Inferior parietal cortex (tissue), 1 donor: ENCODE measurements at regions not wholly inside any gene's neighbourhood (a gene's known extent, or its start where the extent isn't known, plus 50 kb on each side); places are given as distances from the start of the nearest gene placed in this dataset.
"Not testable (repeated sequence)": the region's sequence is repeated elsewhere in the genome, so short reads cannot be mapped to it uniquely, and the experiment has no call there.

Source experiments
- DNase-seq: peaks from one replicate; pipeline ENCODE4 v3.0.0-alpha.2; 2016; ENCODE audit errors: extremely low spot score

DNA sequence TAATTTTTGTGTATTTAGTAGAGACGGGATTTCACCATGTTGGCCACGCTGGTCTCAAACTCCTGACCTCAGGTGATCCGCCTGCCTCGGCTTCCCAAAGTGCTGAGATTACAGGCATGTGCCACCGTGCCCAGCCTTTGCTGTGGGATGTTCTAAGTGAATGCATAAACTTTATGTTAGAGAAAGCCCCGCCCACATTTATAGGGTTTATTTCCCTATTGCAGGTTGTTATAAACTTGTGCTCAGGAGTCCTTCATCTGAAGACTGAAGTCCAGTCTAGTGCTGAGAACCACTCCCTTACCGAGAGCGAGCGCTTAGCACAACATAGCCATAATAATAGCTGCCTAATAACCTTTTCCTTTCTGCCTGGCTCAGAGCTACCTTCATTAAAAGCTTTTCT is 75.4 kb upstream of the ZNF217 start:
- no peak for DNase-seq

- no peak for DNase-seq
Measured at GRCh38 chr20:53666144-53666543, 72.5 kb upstream of the ZNF217 start.

GRCh38 chr20:53664121-53664520 is 70.5 kb upstream of the ZNF217 start:
- no peak for DNase-seq

- not testable (repeated sequence) for DNase-seq
Measured at GRCh38 chr20:53663521-53663920, 69.9 kb upstream of the ZNF217 start.

- DNase-seq, result no peak
Measured at GRCh38 chr20:53662595-53662994, 69.0 kb upstream of the ZNF217 start.

DNA sequence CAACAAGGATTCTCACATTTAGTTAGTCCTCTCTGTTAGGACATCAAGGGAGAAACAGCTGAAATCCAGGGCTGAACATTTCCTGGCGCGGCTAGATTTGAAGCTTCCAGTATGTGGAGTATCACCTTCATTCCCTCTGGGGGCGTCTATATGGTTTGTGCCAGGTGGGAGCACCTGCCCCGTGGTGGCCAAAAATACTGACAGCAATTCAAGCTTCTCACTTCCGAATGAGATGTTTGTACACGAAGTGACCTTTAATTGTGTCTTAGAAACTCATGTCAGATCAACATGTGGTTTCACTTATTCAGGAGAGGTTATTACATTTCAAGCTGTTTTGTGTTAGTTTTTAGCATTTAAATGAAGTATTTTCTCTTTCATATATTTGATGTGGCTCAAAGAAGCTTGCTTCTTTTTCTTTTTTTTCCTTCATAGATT is 67.3 kb upstream of the ZNF217 start:
- no peak for DNase-seq

- DNase-seq, result no peak
Measured at GRCh38 chr20:53660078-53660909, 66.7 kb upstream of the ZNF217 start.

GRCh38 chr20:53658973-53659372 is 65.3 kb upstream of the ZNF217 start:
- DNase-seq, result no peak

DNA sequence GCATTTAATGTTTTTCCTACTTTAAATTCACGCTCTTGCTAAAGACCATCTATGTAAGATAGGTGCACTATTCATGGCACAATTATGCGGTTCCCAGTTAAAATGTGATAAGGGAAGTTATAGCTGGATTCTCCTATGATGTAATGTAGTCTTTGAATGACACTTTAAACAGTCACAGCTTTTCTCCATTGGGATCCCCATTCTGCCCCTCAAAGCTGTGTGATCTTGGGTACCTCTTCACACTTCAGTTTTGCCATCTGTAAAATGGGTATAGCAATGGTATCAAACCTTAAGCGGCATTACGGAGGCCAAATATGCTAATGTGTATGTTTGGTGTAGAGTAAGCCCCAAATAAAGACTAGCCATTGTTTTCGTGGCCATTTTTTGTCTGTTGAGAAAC is 64.7 kb upstream of the ZNF217 start:
- no peak for DNase-seq

DNA sequence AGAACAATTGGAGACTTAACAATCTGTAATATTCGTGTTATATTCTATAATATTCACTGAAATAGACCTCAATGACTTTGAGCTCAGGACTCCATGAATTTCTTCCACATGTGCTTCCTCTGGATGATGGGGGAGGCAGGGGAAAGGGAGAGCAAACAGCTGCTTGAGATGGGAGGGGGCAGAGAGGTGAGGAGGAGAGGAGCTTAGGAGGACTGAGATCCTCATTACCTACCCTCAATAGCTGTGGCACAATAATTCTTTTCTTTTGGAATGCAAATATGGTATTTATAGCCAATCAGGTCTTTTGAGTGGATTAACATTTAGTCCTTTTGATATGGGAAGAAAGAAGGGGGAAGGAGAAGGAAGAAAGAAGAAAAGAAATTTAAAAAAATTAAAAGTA is 64.1 kb upstream of the ZNF217 start:
- no peak for DNase-seq

- no peak for DNase-seq
Measured at GRCh38 chr20:53657279-53657678, 63.6 kb upstream of the ZNF217 start.

DNA sequence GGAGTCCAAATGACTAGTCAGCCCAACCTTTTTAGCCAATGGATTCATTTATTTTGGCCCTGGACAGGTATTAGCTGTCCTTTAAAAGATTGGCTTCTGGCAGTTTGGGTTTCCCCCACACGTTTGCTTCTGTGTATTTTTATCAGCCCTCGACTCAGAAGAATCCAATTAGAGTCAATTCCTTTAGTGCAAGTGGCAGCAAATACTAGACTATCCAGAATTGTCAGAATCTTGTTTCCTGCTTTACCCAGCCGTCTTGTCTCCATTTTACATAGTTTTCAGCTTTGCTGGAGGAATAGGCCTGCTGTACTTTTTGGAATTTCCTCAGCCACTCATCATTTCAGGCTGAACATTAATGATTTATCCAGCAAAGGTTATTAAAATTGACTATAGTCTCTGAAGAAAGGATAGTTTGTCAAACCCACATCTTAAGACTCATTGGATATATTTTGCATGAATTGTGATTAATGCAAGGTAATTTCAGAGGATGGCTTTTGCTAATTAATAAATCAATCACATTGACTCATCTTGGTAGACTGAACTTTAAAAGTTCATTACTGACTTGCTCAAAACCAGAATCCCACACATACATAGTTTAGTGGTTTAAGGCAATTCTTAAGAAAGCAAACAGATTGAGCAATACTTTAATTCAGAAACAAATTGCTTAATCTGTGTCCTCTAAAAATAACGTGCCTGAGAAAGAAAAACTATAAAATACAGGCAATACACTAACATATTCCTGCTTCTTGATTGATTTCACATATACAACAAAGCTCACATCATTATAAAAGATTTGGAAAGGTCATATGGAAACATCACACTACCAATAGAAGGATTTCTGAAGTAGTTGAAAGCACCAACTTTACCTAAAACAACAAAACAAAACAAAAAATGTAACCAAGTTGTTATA is 62.9 kb upstream of the ZNF217 start:
- no peak for DNase-seq

GRCh38 chr20:53655625-53656292 is 62.1 kb upstream of the ZNF217 start:
- DNase-seq, result no peak

- DNase-seq, result no peak
Measured at GRCh38 chr20:53654932-53655624, 61.4 kb upstream of the ZNF217 start.

DNA sequence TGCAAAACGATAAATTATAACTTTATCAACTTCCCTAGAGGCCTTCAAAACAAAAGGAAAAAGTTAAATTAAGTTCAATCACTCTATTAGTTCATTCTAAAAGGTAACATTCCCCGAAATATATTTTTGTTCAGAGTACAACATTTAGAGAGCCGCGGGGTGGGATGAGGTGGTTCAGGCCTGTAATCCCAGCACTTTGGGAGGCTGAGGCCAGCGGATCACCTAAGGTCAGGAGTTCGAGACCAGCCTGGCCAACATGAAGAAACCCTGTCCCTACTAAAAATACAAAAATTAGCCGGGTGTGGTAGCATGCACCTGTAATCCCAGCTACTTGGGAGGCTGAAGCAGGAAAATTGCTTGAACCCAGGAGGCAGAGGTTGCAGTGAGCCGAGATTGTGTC is 60.9 kb upstream of the ZNF217 start:
- DNase-seq, result not testable (repeated sequence)

GRCh38 chr20:53652859-53653517 is 59.3 kb upstream of the ZNF217 start:
- no peak for DNase-seq

DNA sequence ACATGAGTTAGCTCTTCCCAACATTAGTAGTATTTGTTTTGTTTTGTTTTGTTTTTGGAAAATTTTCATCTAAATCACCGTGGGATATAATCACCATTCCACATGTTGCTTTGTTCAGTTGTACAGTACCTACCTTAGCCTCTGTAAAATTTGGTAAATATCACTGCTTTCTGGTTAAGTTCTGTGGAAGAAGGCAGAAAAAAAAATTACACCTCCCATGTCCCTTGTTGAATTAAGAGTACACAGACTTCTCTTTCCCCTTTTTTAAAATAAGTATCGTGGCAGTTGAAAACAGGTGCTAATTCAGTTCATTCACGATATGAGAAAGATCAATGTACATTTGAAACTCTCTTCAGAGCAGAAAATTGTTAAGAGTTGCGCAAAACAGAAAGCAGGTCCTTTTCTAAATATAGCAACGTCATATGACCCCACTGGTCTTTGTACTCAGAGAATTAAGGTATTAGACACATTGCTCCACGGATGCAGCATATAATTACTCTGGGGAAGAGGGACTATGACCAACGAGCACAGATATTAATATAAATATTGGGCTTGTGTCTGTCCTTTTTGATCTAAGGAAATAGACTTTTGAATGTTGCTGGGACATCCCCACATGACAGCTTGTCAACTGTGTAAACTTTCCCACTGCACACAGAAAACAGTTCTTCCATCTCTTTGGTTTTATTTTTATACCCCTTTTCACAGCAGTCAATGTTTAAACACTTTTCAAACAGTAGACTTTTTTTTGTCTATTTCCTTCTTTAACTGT is 58.6 kb upstream of the ZNF217 start:
- DNase-seq, result no peak

DNA sequence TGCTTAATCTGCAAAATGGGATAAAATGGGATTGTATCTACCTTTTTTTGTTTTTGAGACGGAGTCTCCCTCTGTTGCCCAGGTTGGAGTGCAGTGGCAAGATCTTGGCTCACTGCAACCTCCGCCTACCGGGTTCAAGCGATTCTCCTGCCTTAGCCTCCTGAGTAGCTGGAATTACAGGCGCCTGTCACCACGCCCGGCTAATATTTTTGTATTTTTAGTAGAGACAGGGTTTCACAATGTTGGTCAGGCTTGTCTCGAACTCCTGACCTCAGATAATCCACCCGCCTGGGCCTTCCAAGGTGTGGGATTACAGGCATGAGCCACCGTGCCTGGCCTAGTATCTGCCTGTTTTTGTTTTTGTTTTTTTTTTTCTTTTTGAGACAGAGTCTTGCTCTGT is 55.9 kb upstream of the ZNF217 start:
- not testable (repeated sequence) for DNase-seq

DNA sequence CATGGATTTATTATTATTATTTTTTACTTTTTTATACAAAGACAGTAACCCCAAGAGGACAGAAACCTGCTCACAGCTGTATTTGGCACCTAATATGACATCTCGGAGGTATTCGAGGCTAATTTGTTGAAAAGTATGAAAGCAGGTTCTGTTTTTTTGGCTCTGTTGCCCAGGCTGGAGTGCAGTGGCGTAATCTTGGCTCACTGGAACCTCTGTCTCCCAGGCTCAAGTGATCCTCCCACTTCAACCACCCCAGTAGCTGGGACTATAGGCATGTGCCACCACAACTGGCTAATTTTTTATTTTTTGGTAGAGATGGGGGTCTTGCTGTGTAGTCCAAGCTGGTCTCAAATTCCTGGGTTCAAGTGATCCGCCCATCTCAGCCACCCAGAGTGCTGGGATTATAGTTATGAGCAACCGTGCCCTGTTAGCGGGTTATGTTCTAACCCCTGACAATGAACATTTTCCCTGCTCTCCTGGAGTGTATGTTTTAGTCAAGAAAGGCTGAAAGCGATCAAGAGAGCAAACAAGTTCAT is 53.7 kb upstream of the ZNF217 start:
- no peak for DNase-seq

DNA sequence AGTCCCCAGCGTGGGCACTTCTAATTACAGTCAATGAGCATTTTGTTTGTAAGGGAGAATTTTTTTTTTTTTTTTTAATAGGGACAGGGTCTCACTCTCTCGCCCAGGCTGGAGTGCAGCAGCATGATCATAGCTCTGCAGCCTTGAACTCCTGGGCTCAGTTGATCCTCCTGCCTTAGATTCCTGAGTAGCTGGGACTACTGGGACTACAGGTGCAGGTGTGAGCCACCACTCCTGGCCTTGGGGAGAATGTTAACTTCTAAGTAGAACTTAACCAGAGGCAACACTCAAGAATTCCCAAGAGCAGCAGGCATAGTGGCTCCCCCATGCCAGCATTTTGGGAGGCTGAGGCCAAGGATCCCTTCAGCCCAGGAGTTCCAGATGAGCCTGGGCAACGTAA is 52.9 kb upstream of the ZNF217 start:
- DNase-seq, result no peak
